ENCODE measurements at regions not wholly inside any gene's neighbourhood (a gene's known extent, or its start where the extent isn't known, plus 50 kb on each side); places are given as distances from the start of the nearest gene placed in this dataset.

- TF ChIP-seq CTCF (IDR thresholded peaks at IDR 0.05) (no peak), POLR2A (IDR thresholded peaks at IDR 0.05) (no peak)
Observed at GRCh38 chr3:135567223-135567622, 398.3 kb upstream of the PPP2R3A start.

Data from sigmoid colon (tissue), 3 donors.